NCI-H1436 (cell line): ENCODE measurements at regions not wholly inside any gene's neighbourhood (a gene's known extent, or its start where the extent isn't known, plus 50 kb on each side); places are given as distances from the start of the nearest gene placed in this dataset.
"Not testable (repeated sequence)": the region's sequence is repeated elsewhere in the genome, so short reads cannot be mapped to it uniquely, and the experiment has no call there.

Experiments
- DNase-seq: peaks from one replicate; lab custom pipeline; 2025; lab: John Stamatoyannopoulos, UW

DNA sequence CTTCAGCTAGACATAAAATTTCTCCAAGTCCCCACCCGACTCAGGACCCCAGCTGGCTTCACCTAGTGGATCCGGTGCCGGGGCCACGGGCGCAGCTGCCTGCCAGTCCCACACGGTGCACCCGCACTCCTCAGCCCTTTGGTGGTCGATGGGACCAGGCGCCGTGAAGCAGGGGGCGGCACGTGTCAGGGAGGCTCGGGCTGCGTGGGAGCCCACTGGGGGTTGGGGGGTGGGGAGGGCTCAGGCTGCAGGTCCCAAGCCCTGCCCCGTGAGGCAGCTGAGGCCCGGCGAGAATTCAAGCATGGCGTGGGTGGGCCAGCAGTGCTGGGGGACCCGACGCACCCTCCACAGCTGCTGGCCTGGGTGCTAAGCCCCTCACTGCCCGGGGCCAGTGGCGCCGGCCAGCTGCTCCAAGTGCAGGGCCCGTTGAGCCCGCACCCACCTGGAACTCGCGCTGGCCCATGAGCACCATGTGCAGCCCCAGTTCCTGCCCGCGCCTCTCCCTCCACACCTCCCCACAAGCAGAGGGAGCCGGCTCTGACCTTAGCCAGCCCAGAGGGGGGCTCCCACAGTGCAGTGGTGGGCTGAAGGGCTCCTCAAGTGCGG lies 747.0 kb downstream of the FAM181B start:
- DNase-seq, result no peak

DNA sequence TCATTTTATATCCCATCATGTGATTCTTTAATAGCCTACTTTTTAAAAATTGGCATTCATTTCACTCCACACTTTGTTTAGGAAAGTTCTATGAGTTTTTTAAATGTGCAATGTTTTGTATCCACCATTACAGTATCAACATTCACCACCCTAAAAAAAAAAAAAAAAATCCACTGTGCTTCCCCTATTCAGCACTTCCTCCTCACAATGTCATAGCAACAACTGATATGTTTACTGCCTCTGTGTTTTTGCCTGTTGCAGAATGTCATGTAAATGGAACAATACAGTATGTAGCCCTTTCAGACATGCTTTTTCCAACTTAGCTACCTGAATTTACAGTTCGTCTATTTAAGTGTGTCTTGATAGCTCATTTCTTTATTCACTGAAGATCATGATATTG lies 754.2 kb downstream of the FAM181B start:
- DNase-seq, result no peak

- DNase-seq, result no peak
Measured at GRCh38 chr11:81975261-81975900, 758.3 kb downstream of the FAM181B start.

DNA sequence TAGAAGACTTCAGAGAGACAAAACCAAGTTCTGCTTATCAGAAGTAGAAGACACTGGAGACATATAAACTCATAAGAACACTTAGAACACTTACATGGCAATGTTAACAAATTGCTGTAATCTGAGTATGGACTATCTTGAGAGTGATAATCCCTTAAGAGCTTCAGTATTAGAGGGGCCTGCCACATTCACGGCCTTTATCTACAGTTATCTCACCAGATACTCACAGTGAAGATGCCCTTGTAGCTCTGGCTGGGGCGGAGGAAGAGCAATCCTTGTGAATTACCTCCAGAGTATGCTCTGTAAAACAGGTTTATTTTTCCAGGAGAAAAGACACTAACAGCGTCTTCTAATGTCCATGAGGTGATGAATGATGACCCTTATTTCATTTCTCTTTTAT lies 762.8 kb downstream of the FAM181B start:
- DNase-seq, result no peak

- no peak for DNase-seq
Measured at GRCh38 chr11:81967242-81967641, 766.4 kb downstream of the FAM181B start.

- no peak for DNase-seq
Measured at GRCh38 chr11:81966340-81966739, 767.3 kb downstream of the FAM181B start.

- DNase-seq, result no peak
Measured at GRCh38 chr11:81963018-81963417, 770.6 kb downstream of the FAM181B start.

- no peak for DNase-seq
Measured at GRCh38 chr11:81960443-81960842, 773.2 kb downstream of the FAM181B start.

- no peak for DNase-seq
Measured at GRCh38 chr11:81959341-81959740, 774.3 kb downstream of the FAM181B start.

DNA sequence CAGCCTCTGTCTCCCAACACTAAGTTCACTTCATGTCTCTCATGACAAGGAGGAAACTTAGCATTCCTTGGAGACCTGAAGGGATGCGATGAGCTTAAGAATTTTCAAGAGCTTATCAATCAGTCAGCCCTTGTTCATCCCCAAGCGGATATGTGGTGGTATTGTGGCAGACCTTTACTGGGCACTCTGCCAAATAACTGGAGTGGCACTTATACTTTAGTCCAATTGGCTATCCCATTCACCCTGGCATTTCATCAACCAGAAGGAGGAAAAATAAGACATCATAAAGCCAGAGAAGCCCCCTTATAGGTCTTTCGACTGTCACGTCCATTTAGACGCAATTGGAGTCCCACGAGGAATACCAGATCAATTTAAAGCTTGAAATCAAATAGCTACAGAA lies 779.4 kb downstream of the FAM181B start:
- DNase-seq, result not testable (repeated sequence)

GRCh38 chr11:81946831-81947230 lies 786.8 kb downstream of the FAM181B start:
- no peak for DNase-seq

GRCh38 chr11:81942646-81943045 lies 791.0 kb downstream of the FAM181B start:
- no peak for DNase-seq

DNA sequence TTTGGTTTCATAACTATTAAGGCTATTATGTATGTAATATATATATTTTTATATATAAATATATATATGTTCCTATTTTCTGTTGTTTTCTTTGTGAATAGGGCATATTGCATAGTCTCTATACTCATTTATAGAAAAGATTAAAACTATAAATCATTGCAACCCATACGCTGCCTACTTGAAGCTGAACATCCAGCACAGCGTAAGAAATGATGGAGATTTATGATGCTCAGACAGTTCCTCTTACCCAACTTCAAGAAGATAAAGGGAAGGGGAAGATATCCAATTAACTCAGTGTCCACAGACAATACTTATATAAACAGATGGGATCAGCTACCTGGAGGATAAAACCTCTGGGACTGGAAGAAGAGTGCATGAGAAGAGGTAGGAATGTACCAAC lies 791.7 kb downstream of the FAM181B start:
- no peak for DNase-seq

- DNase-seq, result no peak
Measured at GRCh38 chr11:81932303-81932702, 801.4 kb downstream of the FAM181B start.

GRCh38 chr11:81920205-81920604 lies 813.5 kb downstream of the FAM181B start:
- DNase-seq, result no peak

GRCh38 chr11:81916451-81916850 lies 817.2 kb downstream of the FAM181B start:
- DNase-seq, result no peak

DNA sequence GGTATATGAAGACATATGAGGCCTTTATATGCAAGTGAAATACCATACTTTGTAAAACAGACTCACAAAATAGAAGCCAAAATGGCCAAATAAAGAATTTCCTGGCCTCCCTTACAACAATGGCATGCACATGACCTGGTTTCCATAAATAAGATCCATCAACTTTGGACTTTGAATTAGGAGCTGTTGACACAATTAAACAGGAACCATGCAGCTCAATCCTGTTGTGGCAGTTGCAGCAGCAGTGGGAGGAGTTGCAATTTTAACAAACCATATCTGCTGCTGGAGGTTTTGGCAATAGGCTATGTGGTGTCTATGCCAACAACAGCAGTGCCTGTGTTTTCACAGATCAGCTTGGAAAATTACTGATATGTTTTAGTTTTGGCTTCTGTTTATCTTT lies 818.6 kb downstream of the FAM181B start:
- no peak for DNase-seq

DNA sequence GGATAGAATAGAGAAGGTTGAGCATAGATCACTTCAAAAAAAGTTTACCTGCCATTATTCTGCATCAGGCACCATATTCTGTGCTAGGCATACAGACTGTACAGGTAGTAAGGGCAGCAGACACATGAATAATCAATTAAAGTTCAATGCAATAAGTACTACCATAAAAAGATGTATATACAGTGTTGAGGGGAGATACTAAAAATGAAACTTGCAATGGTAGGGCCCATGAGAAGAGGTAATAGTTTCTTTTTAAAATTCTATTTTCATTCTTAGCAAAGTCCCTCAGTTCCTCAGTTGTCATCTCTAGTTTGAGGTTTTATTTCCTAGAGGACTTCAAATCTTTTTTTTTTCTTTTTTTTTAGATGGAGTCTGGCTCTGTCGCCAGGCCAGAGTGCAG lies 819.9 kb downstream of the FAM181B start:
- DNase-seq, result no peak

GRCh38 chr11:81907996-81908395 lies 825.7 kb downstream of the FAM181B start:
- DNase-seq, result no peak

- DNase-seq, result no peak
Measured at GRCh38 chr11:81899156-81899555, 834.5 kb downstream of the FAM181B start.

DNA sequence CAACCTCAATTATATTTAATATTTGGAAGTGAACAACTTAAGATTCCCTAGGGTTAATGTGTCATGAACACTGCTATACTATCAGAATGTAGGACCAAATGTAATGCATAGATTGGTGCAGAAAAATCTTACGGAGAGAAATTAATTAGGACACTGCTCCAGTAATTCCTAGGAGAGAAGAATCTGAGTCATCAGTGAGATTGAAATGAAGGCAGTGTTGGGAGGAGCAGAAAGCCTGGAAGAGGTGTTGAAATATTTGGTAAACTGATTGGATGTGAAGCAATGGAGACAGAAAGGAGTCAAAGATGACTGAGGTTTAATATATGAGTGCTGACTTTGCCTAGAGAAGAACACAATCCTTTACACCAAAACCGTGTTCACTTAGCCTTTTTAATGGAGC lies 836.0 kb downstream of the FAM181B start:
- no peak for DNase-seq

DNA sequence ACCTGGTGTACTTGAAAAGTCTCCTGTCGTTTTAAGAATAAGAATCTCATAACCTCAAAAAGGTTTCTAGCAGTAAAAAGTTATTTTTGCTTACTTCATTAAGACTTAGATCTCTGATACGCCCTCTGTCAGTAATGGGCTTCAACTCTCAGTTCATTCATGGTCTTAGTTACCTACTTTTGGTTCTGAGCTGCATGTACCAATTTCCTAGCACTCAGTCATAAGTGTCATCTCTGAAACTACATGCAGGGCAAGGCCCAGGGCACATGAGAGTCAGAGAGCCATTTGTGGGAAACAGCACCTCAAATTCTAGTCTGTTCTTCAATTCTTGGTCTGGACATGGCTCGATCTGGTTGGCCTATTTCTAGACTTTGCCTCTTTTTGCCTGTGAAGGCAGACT lies 838.4 kb downstream of the FAM181B start:
- no peak for DNase-seq

DNA sequence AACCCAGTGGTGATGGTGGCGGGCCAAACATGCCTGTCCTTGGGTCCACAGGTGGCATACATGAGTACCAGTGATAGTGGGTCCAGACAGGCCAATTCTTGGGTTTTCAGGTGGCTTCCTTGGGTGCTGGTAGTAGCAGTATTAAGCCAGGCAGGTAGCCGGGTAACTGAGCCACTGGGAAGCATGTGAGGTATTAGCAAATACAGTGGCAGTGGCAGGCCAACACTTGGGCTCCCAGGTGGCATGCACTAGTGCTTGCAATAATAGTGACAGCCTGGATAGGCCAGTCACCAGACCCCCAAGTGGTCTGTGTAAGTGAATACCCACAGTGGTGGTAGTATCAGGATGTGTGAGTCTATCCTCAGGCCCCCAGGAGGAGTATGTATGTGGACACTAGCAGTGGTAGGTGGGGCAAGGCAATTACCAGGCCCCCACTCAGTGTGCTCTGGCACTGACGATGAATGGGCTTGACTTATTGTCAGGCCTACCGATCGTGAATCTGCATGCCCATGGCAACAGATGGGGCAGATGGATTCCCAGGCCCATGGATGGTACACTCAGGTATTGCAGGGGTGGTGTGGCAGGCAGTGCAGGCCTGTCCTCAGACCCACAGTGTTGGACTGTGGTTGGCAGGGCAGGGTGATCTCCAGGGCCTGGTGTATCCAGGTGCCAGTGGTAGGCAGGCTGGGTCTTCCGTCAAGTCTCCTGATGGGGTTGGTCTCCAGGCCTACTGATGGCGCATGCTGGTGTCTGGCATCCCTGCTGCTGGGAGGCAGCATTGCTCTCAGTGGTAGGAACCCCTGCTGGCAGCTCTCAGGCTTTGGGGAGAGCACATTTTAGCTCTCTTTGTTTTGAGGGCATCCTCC lies 840.7 kb downstream of the FAM181B start:
- DNase-seq, result no peak
